Islet precursor cell (in vitro differentiated cells): ENCODE measurements at regions not wholly inside any gene's neighbourhood (a gene's known extent, or its start where the extent isn't known, plus 50 kb on each side); places are given as distances from the start of the nearest gene placed in this dataset.

Source experiments
- DNase-seq: peaks from one replicate; pipeline ENCODE4 v3.0.0-alpha.2; 2018

GRCh38 chr6:50102676-50103075 is 52.9 kb upstream of the DEFB112 start:
- no peak for DNase-seq

DNA sequence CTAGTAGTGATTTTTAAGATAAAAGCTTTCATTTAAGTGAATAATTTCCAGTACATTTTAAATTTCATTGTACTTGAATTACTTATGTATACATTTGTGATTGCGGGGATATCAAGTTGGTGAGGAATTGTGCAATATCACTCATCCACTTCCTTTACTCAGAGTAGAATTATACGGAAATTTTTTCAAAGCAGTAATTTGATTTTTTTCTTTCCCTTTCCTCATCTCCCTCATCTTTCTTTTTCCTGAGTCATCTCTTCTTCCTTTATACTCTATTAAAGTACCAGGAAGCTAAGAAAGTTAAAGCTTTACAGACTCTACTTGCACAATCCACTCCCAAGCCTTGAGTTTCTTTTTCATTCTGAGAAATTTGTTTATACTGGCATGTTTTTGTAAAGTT is 60.9 kb upstream of the DEFB112 start:
- DNase-seq: no peak

DNA sequence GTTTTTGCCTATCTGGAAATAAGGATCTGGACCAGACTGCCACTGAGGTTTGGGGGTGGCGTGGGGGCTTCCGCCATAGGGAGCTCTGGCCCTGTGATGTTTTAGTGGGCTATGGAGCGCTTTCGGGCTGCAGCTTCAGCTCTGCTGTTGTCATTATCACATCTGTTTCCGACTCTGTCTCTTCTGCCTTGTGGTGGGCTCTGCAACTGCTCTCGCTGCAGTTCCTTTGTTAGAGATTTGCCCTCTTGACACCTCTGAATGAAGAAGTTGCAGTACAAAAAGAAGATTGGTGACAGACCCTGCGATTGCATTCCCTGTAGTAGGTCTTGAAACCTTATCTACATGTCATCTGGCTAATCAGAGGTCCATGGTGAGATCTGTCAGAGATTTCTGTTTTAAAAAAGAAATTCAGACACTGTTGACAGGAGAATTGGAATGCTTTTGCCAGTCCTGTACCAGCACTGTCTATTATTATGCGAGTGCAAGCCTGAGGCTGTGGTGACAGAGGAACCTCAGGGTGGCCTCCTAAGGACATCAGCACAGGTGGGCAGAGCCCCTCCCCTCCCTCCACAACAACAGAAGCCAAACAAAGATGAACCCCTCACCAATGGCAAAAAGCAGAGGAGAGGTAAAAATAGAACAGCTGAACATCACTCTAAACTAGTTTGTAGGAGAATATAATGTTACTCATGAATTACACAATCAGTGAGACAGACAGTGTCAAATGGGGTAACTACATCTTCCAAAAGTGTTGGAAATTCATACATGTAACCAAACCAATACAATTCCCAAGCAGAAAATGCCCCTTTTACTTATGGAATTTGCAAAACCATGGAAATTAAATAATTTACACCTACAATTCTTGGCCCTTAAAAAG is 63.5 kb upstream of the DEFB112 start:
- peak; percentile 46 for DNase-seq

DNA sequence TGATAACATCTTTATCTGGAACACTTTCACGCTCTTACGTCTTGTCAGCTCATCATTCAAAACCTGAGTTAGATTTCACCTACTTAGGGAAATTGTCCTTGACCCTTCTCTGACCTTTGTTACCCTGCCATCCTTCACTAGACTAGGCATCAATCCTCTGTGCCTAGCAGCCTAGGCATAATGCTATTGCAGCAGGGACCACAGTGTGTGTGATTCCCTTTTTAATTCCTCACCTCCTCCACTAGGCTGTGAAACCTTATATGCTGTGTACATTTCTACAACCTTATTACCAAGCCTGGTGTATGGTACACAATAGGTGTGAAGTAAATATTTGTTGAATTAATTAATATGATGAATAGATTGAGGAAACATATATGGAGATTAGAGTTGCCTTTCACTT is 66.7 kb upstream of the DEFB112 start:
- DNase-seq: no peak

GRCh38 chr6:50116797-50117542 is 67.2 kb upstream of the DEFB112 start:
- DNase-seq: no peak

GRCh38 chr6:50120300-50120699 is 70.6 kb upstream of the DEFB112 start:
- DNase-seq: no peak

DNA sequence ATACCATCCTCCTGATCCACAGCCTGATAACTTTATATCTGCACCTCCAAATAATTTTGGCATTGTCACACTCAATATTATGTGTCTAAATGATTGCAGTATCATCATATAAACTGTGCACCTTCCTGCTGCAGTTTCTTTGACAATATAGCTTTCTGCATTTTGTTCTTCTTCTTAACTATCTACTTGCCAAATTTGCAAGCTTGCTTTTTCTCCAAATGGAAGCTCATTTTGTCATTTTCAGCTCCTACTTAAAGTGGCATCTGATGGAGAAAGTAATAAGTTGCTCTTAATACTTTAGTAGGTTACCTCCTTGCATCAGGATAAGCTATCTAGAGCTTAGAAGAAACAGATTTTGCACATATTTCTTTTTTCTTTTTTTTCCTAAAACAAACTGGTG is 74.0 kb upstream of the DEFB112 start:
- no peak for DNase-seq

- no peak for DNase-seq
These were observed 74.8 kb upstream of the DEFB112 start for GRCh38 chr6:50124572-50124971.

DNA sequence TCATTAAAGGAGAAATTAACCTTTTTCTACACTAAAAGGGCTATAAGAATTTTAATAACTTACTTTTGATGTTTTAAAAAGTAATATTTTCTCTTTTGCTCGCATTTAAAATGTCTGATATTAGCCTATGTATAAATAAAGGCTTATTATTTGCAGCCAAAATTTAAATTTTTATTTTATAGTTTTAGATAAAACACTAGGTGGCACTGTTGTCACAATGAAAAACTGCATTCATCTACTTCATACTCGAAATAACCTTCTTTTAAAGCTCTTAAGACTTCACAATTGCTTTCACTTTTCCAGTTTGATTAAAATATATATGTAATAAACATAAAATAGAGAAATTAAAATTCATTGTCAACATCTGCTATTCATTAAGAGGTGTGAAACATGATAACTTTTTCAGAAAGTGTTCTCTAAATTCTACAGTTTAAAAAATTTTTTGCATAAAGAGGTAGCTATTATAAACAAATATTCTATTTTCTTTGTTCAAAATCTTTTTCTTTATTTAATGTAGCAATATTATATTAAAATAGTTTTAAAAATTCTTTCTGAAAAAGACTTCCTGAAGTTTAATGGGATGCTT is 78.8 kb upstream of the DEFB112 start:
- DNase-seq: no peak

DNA sequence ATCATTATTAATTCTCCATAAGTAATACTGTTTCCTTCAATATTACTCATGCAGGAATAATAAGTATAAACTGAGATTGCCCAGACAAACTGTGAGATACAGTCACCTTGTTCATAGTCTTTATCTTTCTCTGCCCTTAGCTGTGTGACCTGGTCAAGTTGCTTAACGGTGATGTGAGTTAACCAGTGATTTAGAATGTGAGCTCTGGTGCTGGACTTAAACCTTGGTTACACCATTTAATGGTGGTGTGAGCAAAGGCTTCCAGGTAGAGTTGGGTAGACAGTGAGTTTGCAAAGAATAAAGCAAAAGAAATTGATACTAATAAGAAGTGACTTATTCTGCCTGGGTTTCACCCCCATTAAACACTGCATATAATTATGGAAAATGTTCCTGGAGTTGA is 86.2 kb upstream of the DEFB112 start:
- DNase-seq: no peak

DNA sequence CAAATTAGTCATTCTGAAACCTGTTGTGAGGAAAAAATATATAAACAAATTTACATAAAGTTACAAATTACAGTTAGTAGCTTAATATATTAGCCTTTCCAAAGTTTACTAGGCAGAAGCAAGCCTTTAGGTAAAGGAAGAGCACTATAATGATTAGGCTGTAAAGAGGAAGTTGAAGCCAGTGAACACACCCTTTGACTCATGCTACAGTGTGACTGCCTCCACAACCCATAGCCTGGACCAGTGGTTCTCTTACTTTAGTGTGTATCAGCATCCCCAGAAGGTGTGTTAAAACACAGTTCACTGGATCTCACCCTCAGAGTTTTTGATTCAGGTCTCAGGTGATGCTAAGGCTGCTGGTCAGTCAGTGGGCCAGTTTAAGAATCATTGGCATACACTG is 91.4 kb upstream of the DEFB112 start:
- DNase-seq: no peak

GRCh38 chr6:50143011-50143719 is 93.4 kb upstream of the DEFB112 start:
- no peak for DNase-seq

DNA sequence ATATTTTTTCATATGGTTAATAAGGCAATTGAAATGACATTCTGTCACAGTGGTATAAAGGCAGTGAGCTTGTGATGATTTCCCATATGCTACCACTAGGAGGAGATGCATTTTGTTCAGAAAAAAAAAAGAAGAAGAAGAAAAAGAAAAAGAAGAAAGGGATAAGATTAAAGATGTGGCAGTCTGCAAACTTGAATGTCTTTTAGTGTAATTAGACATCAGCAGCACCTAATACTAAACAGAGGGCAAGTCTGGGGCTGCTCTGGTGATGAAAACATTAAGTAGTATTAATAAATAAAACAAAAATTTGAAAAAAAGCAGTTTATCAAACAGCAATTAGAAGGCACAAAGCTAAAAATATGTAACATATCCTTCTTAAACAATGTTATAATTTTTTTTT is 95.4 kb upstream of the DEFB112 start:
- DNase-seq: no peak

- DNase-seq: no peak
These were observed 97.6 kb upstream of the DEFB112 start for GRCh38 chr6:50147371-50147770.

DNA sequence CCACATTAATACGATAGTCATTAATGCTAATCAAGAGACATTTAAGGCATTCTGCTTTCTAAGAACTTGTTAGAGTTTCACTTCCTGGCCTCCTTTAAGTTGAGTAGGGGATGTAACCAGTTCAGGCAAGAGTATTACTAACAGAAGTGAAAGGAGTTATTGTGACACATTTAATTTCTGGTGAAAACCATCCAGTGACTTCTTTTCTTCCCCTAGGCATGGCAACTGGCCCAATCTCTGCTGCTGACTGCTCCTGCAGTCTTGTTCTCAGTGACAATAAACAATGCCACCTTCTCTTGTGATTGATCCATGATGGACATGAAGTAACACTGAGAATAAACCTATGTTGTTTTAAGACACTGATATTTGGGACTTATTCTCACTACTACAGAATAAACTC is 130.9 kb upstream of the DEFB112 start:
- no peak for DNase-seq

DNA sequence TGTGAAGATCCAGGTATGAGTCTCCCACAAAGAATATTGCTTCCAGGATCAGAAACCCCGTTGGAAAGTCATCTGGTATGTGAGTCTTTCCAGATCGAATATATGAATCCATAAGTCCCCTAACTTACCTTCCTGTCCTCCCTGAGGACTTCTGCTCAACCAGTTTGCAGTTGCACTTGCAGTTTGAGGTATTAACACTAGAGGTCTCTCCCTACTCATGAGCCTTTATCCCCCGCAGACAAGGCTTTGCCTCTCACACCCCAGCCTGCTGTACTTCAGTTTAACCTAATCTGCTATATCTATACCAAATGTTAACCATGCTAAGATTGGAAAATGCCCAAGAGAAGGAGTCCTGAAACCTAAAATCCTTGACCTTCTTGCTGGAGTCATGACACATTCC is 135.3 kb upstream of the DEFB112 start:
- peak; percentile 55 for DNase-seq

GRCh38 chr6:50187351-50187921 is 137.7 kb upstream of the DEFB112 start:
- DNase-seq: peak; percentile 49

GRCh38 chr6:50198245-50198644 is 148.5 kb upstream of the DEFB112 start:
- DNase-seq: no peak

- no peak for DNase-seq
These were observed 153.0 kb upstream of the DEFB112 start for GRCh38 chr6:50202766-50203165.

DNA sequence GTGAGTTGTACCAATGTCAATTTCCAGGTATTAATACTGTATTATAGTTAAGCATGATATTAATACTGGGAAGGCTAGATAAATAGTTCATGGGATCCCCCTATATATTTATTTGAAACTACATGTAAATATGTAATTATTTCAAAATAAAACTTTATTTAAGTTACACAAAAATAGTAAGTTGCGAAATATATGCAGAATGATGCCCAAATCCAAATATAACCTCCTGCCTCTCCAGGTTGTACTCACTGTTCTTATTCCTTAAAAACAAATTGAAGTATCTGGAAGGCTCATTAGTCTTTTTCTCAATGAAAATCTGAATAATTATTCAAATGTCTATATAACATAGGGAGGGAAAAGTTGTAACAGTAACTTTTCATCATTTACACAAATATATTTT is 161.9 kb upstream of the DEFB112 start:
- no peak for DNase-seq

DNA sequence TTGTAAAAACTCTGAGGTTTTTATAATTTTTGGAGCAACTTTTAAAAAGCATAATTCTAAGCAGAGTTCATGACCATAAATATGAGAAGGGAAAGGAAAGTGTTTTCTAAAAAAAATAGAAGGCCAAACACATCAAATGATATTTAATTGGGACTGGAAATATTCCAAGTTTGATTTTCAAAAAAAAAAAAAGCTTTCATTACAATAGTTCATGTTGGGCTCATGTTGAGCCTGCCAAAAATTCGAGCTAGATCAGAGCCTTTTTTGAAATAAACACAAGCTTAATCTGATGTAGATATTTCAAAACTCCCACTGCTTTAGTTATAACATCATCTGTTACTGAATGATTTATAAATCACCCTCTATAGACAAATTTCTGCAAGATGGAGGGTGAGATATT is 163.4 kb upstream of the DEFB112 start:
- DNase-seq: no peak

- DNase-seq: no peak
These were observed 165.2 kb upstream of the DEFB112 start for GRCh38 chr6:50214937-50215336.

- DNase-seq: no peak
These were observed 168.1 kb upstream of the DEFB112 start for GRCh38 chr6:50217841-50218240.
